PC-3 (cell line): ENCODE measurements at regions not wholly inside any gene's neighbourhood (a gene's known extent, or its start where the extent isn't known, plus 50 kb on each side); places are given as distances from the start of the nearest gene placed in this dataset.
A peak's percentile ranks its signal among the peaks of the same experiment; 100 is the strongest.

Experiments
- ATAC-seq: fragments of 200-7000 bp; cut with Tn5 transposase; 2 replicates; pipeline ENCODE4 v1.9.1; 2020; ENCODE audit warnings: mild to moderate bottlenecking, moderate library complexity
- BruUV-seq: library from RNA; stranded (reverse); fragments of 400-500 nt; replicated peaks from 2 replicates; lab custom pipeline; 2021; lab: Mats Ljungman, UMichigan
- CTCF ChIA-PET: fragments of 300-600 bp; sonication (Branson Sonifier 250); formaldehyde crosslinking; loops from one replicate; lab custom pipeline; 2022; ENCODE audit warnings: antibody characterized with exemption; lab: Charles Lee
- POLR2A ChIA-PET: fragments of 300-600 bp; sonication (Branson Sonifier 250); formaldehyde crosslinking; loops from one replicate; lab custom pipeline; 2022; ENCODE audit warnings: antibody characterized with exemption; ENCODE audit not compliant: unreplicated experiment; lab: Charles Lee
- DNase-seq: peaks from one replicate; pipeline ENCODE4 v3.0.0-alpha.2; 2015
- H2AFZ ChIP-seq: fragments of 300-600 bp; sonication (generic); 2 replicates; pipeline ENCODE4 v1.6.0; 2016; ENCODE audit warnings: antibody characterized with exemption, low read length
- H3F3A ChIP-seq: fragments of 300-600 bp; sonication (generic); one replicate; pipeline ENCODE4 v1.6.0; 2017; ENCODE audit warnings: antibody characterized with exemption, low read length, control low read depth, mild to moderate bottlenecking; ENCODE audit not compliant: unreplicated experiment
- H3K27ac ChIP-seq: fragments of 300-600 bp; sonication (generic); 2 replicates; pipeline ENCODE4 v1.5.1; 2016; ENCODE audit warnings: mild to moderate bottlenecking, low read length
- H3K27me3 ChIP-seq: fragments of 300-600 bp; sonication (generic); 2 replicates; pipeline ENCODE4 v1.6.1; 2016; ENCODE audit warnings: low read length, mixed read lengths
- H3K36me3 ChIP-seq: fragments of 300-600 bp; sonication (generic); 2 replicates; pipeline ENCODE4 v1.6.1; 2016; ENCODE audit warnings: low read depth, mixed run types, low read length, mixed read lengths
- H3K4me1 ChIP-seq: fragments of 300-600 bp; sonication (generic); 2 replicates; pipeline ENCODE4 v1.5.1; 2016; ENCODE audit warnings: low read length; ENCODE audit not compliant: insufficient read depth
- H3K4me2 ChIP-seq: fragments of 300-600 bp; sonication (generic); 2 replicates; pipeline ENCODE4 v1.6.0; 2016; ENCODE audit warnings: low read length
- H3K4me3 ChIP-seq: fragments of 300-600 bp; sonication (generic); 2 replicates; pipeline ENCODE4 v1.5.1; 2016; ENCODE audit warnings: mild to moderate bottlenecking, low read length, mixed read lengths
- H3K79me2 ChIP-seq: fragments of 300-600 bp; sonication (generic); 2 replicates; pipeline ENCODE4 v1.6.1; 2017; ENCODE audit warnings: low read length, mixed read lengths
- H3K9ac ChIP-seq: fragments of 300-600 bp; sonication (generic); 2 replicates; pipeline ENCODE4 v1.6.0; 2016; ENCODE audit warnings: mild to moderate bottlenecking, low read length
- H3K9me2 ChIP-seq: fragments of 300-600 bp; sonication (generic); replicated peaks from 2 replicates; pipeline ENCODE4 v1.6.1; 2016; ENCODE audit warnings: mixed run types, low read length, mixed read lengths
- H3K9me3 ChIP-seq: fragments of 300-600 bp; sonication (generic); 2 replicates; pipeline ENCODE4 v1.6.1; 2016; ENCODE audit warnings: low read length, mixed read lengths
- H4K20me1 ChIP-seq: fragments of 300-600 bp; sonication (generic); 2 replicates; pipeline ENCODE4 v1.6.1; 2016; ENCODE audit warnings: low read length, mixed read lengths
- CTCF ChIP-seq: fragments of 300-600 bp; sonication (generic); conservative IDR thresholded peaks from 2 replicates; pipeline ENCODE4 v1.5.1; 2017; ENCODE audit warnings: antibody characterized with exemption, low read depth, mild to moderate bottlenecking, low read length
- EZH2 ChIP-seq: fragments of 300-600 bp; sonication (generic); IDR thresholded peaks from one replicate; pipeline ENCODE4 v1.6.1; 2017; ENCODE audit warnings: antibody characterized with exemption, mild to moderate bottlenecking, low read length; ENCODE audit not compliant: unreplicated experiment
- EZH2phosphoT487 ChIP-seq: fragments of 300-600 bp; sonication (generic); IDR thresholded peaks from 2 replicates; pipeline ENCODE4 v1.6.1; 2018; ENCODE audit warnings: mild to moderate bottlenecking, antibody characterized with exemption, low read length, borderline replicate concordance
- intact Hi-C: fragments of 100-400 bp; cut with micrococcal nuclease; formaldehyde crosslinking; loops from 2 replicates; pipeline ENCODE4 v1.9.0; 2023

- H3K27ac ChIP-seq, result no peak overlapping the region
- no peaks in the 10 kb centered on the region for H3K9me3 ChIP-seq
- no peak overlapping the region for H3K4me2 ChIP-seq
- TF ChIP-seq EZH2phosphoT487 (no peak), EZH2 (no peak), CTCF (no peak)
- H3K36me3 ChIP-seq, result no peaks in the 10 kb centered on the region
- no peaks in the 10 kb centered on the region for H3K27me3 ChIP-seq
- intact Hi-C loops, result no loop called here
- peaks cover 10% of the 10 kb centered on the region; the same call in 1 of the 2 replicates for H3K4me1 ChIP-seq
- DNase-seq (no peak), ATAC-seq (no peak)
- H4K20me1 ChIP-seq, result no peaks in the 10 kb centered on the region
- CTCF ChIA-PET, result no interaction called here
- BruUV-seq, result no TSS peak
- no peaks in the 10 kb centered on the region for H3F3A ChIP-seq
- H3K79me2 ChIP-seq, result no peaks in the 10 kb centered on the region
- H3K9me2 ChIP-seq, result no peaks in the 10 kb centered on the region
- POLR2A ChIA-PET, result no interaction called here
- no peak overlapping the region for H3K9ac ChIP-seq
- no peak overlapping the region for H3K4me3 ChIP-seq
- no peak overlapping the region for H2AFZ ChIP-seq
Observed at GRCh38 chr6:169046021-169046420, 207.6 kb downstream of the THBS2 start.

GRCh38 chr6:169045486-169045885, 208.2 kb downstream of the THBS2 start:
- peaks cover 10% of the 10 kb centered on the region; the same call in 1 of the 2 replicates for H3K4me1 ChIP-seq
- no peak overlapping the region for H3K4me3 ChIP-seq
- BruUV-seq, result no TSS peak
- H3K9me3 ChIP-seq, result no peaks in the 10 kb centered on the region
- no peaks in the 10 kb centered on the region for H4K20me1 ChIP-seq
- no peak overlapping the region for H2AFZ ChIP-seq
- no peak overlapping the region for H3K27ac ChIP-seq
- POLR2A ChIA-PET, result no interaction called here
- no peaks in the 10 kb centered on the region for H3K9me2 ChIP-seq
- no peak for ATAC-seq
- CTCF ChIA-PET, result no interaction called here
- no peaks in the 10 kb centered on the region for H3K27me3 ChIP-seq
- no peaks in the 10 kb centered on the region for H3K79me2 ChIP-seq
- H3F3A ChIP-seq, result no peaks in the 10 kb centered on the region
- H3K36me3 ChIP-seq, result no peaks in the 10 kb centered on the region
- intact Hi-C loops, result no loop called here
- TF ChIP-seq CTCF (no peak), EZH2phosphoT487 (no peak), EZH2 (no peak)
- peak; percentile 6 for DNase-seq
- H3K4me2 ChIP-seq, result no peak overlapping the region
- no peak overlapping the region for H3K9ac ChIP-seq

- ChIA-PET CTCF (no interaction called here), POLR2A (no interaction called here)
- no peaks in the 10 kb centered on the region for H3K27me3 ChIP-seq
- H3K4me3 ChIP-seq, result no peak overlapping the region
- TF ChIP-seq EZH2phosphoT487, result no peak
- TF ChIP-seq EZH2, result no peak
- no peak for TF ChIP-seq CTCF
- H3K79me2 ChIP-seq, result no peaks in the 10 kb centered on the region
- no peaks in the 10 kb centered on the region for H3K36me3 ChIP-seq
- no peaks in the 10 kb centered on the region for H3F3A ChIP-seq
- no peaks in the 10 kb centered on the region for H3K9me3 ChIP-seq
- H3K4me1 ChIP-seq, result peaks cover 10% of the 10 kb centered on the region; the same call in 1 of the 2 replicates
- no peak overlapping the region for H3K4me2 ChIP-seq
- no peaks in the 10 kb centered on the region for H3K9me2 ChIP-seq
- DNase-seq, result no peak
- no peak for ATAC-seq
- intact Hi-C loops, result no loop called here
- no peaks in the 10 kb centered on the region for H4K20me1 ChIP-seq
- H3K9ac ChIP-seq, result no peak overlapping the region
- BruUV-seq, result no TSS peak
- H2AFZ ChIP-seq, result no peak overlapping the region
- no peak overlapping the region for H3K27ac ChIP-seq
Observed at GRCh38 chr6:169044381-169045230, 209.0 kb downstream of the THBS2 start.
